ENCODE measurements at regions not wholly inside any gene's neighbourhood (a gene's known extent, or its start where the extent isn't known, plus 50 kb on each side); places are given as distances from the start of the nearest gene placed in this dataset.

DNA sequence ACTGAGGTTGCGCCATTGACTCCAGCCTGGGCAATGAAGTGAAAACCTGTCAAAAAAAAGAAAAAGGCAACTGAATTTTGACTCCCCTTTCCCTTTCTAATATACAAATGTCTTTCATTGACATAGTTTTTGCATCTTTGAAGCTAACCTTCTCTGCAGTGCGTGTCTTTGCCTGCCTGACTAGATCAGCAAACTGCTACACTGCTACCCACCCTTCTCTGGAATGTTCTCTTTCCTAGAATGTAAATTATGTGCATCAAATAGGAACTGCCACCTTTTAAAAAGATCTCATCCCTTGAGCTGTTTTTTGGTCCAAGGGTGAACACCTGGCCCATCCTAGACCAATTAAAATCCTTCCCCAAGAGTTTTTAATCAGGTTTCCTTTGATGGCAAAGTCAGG is 127.6 kb downstream of the SLC28A3 start:
- no peak for TF ChIP-seq CTCF (IDR thresholded peaks at IDR 0.05)
- no peak for TF ChIP-seq POLR2A (IDR thresholded peaks at IDR 0.05)
